ENCODE measurements at regions not wholly inside any gene's neighbourhood (a gene's known extent, or its start where the extent isn't known, plus 50 kb on each side); places are given as distances from the start of the nearest gene placed in this dataset.

DNA sequence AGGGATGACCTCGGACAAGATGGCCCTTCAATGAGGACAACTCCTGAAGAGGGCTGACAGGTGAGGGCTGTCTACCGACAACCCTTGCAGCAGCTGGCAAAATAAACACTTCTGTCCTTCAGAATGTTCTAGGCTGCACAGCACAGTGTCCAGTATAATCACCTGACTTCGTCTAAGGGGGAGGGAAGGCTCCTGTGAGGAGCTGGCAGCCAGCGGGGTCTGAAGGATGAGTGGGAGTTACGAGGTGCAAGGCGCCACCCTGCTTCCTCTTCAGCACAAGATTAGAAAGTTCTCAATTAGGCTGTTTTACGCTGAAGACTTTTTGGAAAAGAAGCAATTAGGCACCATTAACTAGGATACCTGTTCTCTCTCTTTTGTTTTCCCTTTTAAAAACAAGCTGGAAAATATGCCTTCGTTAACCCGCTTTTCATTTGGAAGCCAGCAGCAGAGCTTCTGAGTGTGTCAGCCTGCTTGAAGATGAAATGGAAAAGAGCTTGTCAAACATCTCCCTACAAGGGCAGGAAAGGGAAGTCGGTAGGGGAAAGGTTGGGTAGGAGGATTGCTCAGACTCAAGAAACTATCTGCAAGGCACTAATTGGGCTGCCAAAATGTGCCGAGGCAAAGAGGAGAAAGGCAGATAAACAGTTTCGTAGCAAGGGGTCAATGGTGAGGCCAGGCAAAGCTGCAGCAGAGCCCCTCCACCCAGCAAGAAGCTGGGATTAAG, 592.2 kb upstream of the CADM1 start:
- DNase-seq = no peak

DNA sequence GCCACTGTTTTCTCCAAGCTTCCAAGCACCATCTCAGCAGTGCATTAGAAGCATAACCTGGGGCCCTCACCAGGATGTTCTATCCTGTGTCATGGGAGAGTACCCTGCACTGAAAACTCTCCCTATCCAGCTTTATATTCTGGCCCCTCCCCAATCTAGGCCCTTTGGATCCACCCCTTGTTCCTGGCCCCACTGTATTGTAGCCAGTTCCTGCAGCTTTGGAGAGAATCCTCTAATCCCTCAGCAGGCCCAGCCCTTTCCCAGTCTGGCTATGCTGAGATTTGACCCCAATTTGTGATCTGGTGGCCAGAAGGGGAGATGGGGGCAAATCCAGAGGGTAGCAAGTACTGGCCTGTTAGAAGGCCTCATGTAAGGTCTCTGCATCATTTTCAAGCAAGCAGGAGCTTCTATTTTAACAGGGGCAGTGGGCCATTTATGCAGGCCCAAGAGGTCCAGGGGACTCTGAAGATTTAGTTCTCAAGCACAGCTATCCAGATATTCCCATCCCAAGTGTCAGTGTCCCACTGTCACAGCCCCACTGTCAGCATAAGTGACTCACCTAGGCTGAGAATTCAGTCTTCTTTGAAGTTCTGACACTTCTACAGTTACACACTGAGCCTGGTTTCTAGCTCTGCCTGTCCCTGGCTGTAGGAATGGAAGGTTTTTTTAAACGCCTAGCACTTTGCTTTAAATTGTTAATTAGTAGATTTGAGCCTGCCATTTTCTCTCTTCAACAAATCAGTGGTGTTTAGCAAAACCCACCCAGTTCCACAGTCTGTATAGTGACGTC, 589.5 kb upstream of the CADM1 start:
- DNase-seq = no peak

DNA sequence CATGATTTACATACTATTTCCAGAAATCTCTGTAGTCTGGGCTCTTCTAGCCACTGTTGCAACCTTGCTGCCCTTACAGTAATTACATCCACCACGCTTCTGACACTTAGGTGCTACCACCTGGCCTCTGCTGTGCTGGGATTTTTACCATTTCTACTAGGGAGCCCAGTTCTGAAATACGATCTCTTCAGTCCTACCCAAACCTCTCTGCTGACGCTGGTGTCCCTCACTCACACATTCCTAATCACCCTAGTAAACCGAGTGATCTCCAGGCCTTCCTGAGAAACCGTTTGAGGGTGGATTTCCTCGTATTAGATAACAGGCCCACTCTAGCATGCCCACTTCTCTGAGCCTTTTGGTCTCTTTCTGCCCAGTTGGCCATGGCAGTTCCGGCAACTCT, 588.9 kb upstream of the CADM1 start:
- no peak for DNase-seq

DNA sequence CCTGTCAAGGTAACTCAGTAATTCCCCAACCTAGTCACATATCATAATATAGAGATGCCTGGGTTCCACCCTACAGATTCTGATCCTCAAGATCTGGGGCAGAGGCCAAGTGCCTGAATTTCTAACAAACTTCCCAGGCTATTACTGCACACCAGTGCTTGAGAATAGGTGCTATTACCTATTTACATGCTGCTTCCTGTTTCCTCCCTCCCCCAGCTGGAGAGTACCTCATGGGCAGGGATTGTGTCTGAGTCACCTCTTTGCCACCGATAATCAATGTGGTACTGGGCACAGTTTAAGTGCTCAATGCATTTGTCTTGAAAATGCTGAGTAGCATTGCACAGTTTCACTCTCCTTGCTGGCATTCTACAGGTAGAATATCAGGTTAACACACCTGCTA, 582.2 kb upstream of the CADM1 start:
- DNase-seq = no peak

DNA sequence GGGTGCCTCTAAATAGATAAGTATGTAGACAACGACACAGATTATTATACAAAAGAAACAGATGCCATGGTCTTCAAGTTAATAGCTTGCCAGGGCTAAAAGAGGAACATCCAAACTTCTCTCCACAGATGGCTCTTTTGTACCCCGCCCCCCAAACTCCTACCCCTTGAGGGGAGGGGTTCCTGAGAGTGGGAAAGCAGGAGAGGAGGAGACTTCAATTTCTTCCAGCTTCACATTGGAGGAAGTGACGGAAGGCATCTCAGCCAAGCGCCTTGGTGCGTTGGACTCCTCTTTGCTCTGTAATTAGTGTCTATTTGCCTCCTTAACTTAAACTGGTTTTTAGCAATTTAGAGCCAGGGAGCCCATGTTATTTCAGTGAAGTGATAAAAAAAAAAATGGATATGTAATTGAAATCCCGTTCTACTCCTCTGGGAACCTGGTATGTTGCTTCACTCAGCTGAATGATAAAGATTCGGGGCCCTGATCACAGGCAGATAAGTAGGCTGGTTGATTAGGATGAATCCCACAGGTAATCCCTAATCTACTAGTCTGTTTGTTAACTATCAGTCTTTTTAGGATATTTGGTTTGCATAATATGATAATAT, 580.9 kb upstream of the CADM1 start:
- DNase-seq = peak in 2 of 56 donors; percentile 16 to 36

DNA sequence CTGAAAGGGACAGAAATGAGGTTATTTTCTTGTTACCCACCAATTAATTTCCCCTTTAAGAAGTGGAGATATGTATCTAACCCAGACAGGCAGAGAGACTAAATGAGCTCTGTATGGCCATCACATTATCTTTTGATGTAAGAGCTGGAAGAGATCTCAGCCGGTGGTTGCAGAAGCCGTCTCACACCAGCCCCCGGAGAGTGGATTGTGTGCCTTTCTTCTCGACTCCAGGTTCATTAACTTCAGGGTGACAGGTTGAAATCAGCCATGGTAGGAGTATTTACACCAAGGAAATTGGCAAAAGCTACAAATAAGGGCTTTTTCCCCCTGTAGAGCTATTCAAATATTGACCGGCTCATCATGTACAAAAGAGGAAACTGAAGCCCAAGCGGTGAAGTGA, 580.3 kb upstream of the CADM1 start:
- DNase-seq = no peak

DNA sequence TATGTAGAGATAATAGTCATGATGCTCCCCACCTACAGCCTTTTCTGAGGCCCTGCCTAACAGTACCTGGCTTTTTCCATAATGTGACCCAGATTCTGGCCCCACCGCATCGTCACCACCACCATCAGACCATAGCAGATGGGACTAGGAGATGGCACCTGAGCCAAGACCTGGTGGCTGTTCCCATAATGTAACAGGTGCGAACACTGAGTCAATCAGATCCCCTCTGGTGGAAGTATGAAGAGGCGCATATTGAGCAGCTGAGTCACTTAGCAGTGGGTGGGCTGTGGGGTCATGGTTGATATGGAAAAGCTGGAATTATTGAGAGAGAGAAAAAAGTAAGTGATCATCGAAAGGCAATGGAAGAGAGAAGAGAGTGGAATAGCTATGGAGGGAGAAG, 578.0 kb upstream of the CADM1 start:
- DNase-seq = no peak

DNA sequence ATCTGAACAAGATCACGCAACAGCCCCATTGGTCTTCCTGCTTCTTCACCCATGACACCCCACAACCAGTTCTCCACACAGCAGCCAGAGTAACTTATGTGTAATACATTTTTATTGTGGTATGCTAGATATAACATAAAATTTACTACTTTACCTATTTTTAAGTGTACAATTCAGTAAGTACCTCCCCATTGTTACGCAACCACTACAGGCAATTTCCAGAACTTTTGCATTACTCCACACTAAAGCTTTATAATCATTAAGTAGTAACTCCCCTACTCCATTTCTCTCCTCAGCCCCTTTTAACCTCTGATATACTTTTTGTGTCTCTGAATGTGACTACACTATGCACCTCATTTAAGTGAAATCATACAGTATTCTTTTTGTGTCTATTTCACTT, 575.4 kb upstream of the CADM1 start:
- no peak for DNase-seq

DNA sequence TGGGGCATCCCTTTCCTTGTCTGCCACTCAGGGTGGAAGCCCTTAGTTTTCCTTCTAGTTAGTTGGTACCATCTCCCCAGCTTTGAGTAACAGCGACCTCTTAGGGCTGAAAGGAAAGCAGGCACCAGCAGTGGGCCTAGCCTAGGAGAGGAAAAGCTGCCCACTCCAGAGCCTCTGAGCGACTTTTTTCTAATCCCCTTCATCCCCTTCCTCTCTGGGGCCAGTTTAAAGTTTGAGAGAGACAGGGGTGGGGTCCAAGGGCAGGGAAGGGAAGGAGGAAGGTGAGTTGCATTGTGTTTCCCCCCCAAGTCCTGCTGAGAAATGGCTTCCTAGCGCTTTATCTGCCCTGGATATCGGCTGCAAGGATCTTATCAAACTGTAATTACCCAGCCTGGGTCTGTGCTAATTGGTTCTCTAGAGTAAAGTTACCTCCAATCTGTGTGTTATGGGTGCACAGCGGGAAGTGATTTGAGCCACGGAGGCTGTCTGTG, 573.9 kb upstream of the CADM1 start:
- no peak for DNase-seq

DNA sequence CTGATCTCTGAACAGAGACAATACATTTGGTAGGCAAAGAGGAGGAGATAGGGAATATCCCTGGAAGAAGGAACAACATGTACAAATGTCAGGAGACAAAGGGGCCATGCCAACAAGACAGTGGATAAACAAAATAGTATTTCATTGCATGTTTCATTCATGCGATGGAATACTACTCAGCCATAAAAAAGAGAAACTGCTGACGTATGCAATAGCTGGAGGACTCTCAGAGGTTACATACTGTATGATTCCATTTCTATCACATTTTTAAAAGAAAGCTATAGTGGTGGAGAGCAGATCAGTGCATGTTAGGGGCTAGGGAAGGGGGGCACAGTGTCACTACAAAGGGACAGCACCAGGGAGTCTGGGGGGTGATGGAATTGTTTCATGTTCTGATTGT, 572.9 kb upstream of the CADM1 start:
- DNase-seq = no peak

DNA sequence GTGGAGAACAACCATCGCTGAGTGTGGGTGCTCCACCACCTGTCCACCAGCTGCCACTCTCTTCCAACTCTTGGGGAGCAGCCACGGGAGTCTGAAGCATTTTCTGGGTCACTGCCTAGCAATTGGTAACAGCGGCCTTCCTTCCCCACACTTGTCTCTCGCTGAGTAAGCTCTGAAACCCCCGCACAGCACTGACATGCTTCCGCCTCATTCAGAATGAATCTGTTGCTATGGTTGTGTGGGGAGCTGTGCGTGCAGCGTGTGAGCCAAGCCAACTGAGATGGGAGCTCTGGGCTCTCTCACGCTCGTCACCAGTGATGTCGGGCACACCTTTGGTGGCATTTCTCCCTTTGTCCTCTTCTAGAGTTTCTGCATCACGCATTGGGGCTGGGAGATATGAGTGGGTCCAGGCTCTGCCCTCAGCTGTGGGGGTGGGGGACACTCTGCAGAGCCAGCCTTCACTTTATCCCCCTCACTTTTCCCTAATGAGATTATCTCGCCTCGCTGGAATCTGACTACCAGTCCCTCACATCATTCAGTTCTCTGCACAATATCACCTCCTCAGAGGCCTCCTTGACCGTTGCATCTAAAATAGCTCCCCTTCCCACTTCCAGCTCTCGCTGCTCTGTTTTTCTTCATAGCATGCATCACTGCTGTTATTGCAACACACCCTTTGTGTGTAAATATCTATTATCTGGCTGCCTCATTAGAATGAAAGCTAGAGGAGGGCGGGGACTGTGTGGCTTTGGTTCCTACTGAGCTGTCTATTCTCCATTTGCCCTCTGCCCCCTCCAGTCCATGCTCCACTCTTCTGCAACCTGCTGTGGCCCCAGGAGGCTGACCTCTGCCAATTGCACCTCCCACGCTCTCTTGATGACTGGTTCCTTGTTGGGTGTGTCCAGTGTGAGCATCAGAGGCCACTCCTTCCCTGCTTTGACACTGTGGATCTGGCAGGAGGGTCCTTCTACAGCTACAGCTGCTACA, 569.9 kb upstream of the CADM1 start:
- peak in 44 of 56 donors; percentile 8 to 80 (median 57) for DNase-seq

DNA sequence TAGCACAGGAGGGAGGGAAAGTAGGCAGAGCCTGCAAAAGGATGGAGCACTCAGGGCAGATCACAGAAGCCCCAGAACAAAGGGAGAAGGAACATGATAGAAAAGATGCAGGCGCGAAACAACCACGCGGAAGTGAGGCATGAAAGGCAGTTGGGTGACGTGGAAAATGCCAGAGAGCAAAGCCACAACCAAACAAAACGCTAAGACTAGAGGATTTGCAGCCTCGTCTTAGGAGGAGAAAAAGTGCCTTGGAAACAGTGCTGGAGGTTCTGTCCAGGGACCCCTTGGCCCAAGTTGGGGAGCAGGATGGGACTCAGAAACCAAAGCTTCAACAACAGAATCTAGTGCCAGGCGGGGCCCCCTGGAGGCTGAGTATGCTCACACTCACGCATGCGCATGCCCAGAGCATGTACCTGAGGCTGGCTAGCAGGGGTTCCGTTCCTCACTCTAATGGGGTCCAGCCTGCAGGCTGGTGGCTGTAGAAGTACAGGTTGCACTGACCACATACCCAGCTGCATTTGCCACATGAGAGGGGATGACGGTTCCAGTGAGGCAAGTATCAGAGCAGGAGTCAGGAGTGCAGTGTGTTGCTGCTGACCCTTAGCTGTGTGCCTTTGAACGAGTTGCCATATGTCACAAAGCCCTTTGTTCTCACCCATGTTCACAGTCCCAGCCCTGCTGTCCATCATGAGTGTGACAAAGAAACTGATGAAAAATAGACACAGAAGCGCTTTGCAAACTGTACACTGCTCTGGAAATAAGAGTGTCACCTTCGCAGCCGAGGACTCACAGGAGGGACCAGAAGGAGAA, 568.6 kb upstream of the CADM1 start:
- peak in 1 of 56 donors; percentile 4 for DNase-seq

DNA sequence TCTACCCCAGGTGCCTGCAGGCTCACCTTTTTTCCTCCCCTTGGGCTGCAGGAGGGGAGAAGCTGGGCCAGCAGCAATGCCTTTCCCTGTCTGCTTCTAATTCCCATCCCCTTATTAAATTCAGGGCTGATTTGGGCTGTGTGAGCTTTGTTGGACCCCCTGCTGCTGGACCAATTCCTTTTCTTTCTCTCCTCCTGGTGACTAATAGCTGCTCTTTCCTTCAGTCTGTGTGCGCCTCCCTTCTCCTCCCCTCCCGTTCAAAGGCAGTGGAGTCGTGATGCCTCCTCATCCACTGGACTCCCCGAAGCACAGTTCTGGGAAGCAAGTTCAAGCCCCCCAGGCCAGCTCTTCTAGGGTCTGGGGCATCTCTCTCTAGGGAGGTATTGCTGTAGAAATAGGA, 567.9 kb upstream of the CADM1 start:
- DNase-seq = no peak

DNA sequence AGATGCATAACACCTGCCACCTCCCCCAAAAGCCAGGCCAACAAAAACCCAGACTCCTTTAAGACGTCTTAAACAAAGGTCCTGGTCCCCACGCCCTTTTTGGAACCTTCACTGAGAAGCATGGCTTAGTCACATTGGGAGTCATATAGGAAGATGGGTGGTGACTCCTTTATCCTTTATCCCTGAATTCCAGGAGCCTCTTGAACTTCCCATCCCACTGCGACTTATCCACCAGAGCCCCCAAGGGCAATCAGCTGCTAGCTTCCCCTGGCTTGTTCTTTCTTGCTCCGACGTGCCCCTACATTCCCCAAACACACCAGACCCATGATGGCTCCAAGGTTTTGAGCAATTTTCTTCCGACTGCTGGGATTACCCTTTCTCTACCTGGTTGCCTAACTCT, 567.0 kb upstream of the CADM1 start:
- DNase-seq = no peak

DNA sequence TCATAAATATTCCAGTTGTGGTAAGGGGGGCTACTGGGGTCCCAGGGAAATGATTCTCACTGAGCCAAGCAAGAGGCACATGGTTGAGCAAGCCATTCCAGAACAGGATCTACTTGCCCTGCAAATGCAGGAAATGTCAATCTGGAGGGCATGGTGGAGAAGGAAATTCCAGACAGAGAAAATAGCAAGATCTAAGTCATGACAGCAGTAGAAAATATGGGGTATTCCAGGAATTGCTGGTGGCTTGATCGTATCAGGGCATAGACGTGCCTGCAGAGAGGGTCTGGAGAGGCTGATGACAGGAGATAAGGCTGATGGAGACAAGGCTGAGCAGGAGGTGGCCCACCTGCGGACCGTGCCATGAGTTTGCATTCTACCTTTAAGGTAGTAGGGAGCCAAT, 566.3 kb upstream of the CADM1 start:
- DNase-seq = no peak

DNA sequence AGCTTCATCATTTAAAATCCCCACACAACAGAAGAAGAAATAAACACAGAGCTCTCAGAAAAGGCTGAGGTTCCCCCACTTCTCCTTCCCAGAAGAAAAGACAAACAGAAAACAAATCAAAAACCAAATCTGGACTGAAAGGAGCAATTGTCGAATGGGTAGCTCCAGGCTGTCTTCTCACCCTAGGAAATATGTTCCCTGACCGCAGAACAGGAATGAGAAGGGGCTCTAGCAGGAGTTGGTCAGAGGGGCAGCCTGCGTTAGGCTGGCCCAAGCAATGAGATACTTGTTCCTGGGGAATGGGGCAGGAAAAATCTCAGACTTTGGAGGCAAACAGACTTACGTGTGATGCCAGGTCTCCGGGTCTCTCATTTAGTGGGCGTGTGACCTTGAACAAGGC, 562.6 kb upstream of the CADM1 start:
- DNase-seq = no peak

DNA sequence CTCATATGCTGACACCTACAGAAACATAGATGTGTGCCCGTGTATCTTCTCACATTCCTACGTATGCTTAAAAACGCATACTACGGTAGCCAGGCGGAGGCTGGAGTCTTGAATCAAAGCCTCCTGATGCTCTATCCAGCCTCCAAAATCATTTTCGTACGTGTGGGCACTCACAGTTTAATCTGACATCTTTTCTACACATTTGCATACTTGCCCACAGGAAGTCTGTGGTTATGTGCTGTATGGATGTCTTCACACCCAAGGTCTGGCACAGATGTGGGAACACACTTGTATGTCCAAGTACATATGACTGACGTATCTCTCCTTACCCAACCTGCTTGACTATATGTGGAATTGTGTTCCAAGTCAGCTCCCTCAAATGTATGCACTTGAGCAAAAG, 561.8 kb upstream of the CADM1 start:
- peak in 1 of 56 donors; percentile 53 for DNase-seq

DNA sequence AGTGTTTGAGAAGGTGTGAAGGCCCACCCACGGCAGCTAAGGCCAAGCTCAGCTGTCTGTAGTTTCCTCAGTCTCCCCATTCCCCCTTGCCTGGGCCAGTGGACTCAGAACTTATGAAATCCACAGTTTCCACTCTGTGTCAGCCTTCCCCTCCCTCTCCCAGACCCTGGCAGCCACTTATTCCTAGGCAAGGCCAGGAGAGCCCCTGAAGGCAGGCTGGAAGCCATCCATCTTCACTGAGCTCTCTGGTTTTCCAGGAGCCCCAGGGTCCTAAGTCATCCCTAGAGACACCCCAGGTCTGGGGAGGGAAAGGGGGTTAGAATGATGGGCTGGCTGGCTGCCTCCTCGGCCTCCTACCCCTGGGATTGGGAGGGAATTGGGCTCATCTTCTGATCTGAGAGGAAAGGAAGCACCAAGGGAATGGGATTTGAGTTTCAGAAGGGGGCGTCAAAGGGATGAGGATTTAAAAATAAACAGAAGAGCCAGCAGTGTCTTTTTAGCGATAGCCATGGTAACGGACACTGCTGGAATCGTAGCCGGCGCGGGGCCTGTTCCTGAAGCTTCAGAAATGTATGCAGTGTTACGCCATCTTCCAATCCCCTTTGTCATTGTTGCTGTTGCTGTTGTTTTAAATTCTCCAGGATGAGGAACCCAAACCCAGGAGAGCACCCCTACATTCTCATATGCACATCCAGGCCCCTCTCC, 561.1 kb upstream of the CADM1 start:
- peak in 14 of 56 donors; percentile 5 to 53 (median 22) for DNase-seq

DNA sequence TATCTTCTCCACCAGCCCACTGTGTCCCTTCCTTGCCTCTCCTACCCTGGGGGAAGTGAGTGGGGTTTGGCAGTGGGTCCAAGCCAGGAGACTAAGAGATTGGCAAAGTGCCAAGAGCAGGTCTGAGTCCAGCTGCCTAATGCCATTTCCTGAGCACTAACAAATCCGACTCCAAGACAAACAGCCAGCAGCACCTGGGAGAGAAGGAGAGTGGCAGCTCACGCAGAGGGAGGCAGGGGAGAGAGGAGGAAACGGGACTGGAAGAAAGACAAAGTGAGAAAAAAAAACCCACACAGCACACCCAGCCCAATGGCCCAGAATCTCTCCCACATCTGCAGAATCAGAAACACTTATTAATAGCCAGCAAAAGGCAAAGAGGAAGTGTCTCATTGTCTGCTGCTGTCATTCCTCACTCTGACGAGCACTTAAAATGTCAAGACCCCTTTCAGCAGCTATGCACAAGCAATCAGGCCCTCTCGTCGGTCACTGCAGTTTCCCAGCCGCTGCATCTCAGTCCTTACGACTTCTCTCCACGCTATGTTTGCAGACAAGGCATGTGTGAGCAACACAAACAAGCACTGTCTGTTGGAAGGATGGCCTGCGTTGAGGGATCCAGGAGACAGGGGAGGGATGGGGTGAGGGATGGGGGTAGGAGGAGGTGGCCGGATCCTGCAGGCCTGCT, 558.4 kb upstream of the CADM1 start:
- no peak for DNase-seq
